NCI-H2029 treated with DMSO at 0.1 percent for 48 hours (cell line): ENCODE measurements at regions not wholly inside any gene's neighbourhood (a gene's known extent, or its start where the extent isn't known, plus 50 kb on each side); places are given as distances from the start of the nearest gene placed in this dataset.
A peak's percentile ranks its signal among the peaks of the same experiment; 100 is the strongest.
"Not testable (repeated sequence)": the region's sequence is repeated elsewhere in the genome, so short reads cannot be mapped to it uniquely, and the experiment has no call there.

Experiments used
- DNase-seq: peaks from one replicate; lab custom pipeline; 2025; lab: John Stamatoyannopoulos, UW

- DNase-seq, result no peak
Measured at GRCh38 chr11:35046681-35047080, 92.3 kb upstream of the CD44 start.

- DNase-seq, result no peak
Measured at GRCh38 chr11:35047179-35047578, 91.8 kb upstream of the CD44 start.

GRCh38 chr11:35047769-35048168 lies 91.2 kb upstream of the CD44 start:
- DNase-seq, result no peak

GRCh38 chr11:35048346-35048745 lies 90.6 kb upstream of the CD44 start:
- DNase-seq, result not testable (repeated sequence)

GRCh38 chr11:35049859-35050531 lies 89.0 kb upstream of the CD44 start:
- DNase-seq, result no peak

- no peak for DNase-seq
Measured at GRCh38 chr11:35050541-35050995, 88.4 kb upstream of the CD44 start.

GRCh38 chr11:35056391-35057093 lies 82.4 kb upstream of the CD44 start:
- no peak for DNase-seq

- DNase-seq, result no peak
Measured at GRCh38 chr11:35057926-35058668, 80.9 kb upstream of the CD44 start.

GRCh38 chr11:35058669-35059434 lies 80.1 kb upstream of the CD44 start:
- no peak for DNase-seq

GRCh38 chr11:35061516-35062440 lies 77.2 kb upstream of the CD44 start:
- DNase-seq, result peak; percentile 85

- no peak for DNase-seq
Measured at GRCh38 chr11:35063488-35063931, 75.5 kb upstream of the CD44 start.

GRCh38 chr11:35064114-35064800 lies 74.7 kb upstream of the CD44 start:
- DNase-seq, result no peak

GRCh38 chr11:35065566-35065965 lies 73.4 kb upstream of the CD44 start:
- DNase-seq, result no peak

GRCh38 chr11:35066030-35066429 lies 72.9 kb upstream of the CD44 start:
- DNase-seq, result no peak

GRCh38 chr11:35066783-35067423 lies 72.1 kb upstream of the CD44 start:
- no peak for DNase-seq

- DNase-seq, result no peak
Measured at GRCh38 chr11:35071722-35072121, 67.2 kb upstream of the CD44 start.

- DNase-seq, result no peak
Measured at GRCh38 chr11:35073691-35074419, 65.1 kb upstream of the CD44 start.

GRCh38 chr11:35076201-35077100 lies 62.5 kb upstream of the CD44 start:
- no peak for DNase-seq
